Breast epithelium (tissue), 3 donors: ENCODE measurements at regions not wholly inside any gene's neighbourhood (a gene's known extent, or its start where the extent isn't known, plus 50 kb on each side); places are given as distances from the start of the nearest gene placed in this dataset.

ENCODE experiments used
- CTCF ChIP-seq, 3 donors: fragments of 450-650 bp; IDR thresholded peaks; one replicate each; pipeline ENCODE4 v1.5.1; 2016 to 2017; ENCODE audit warnings: antibody characterized with exemption in 3 of 3, mild to moderate bottlenecking in 3 of 3, moderate library complexity in 3 of 3
- POLR2AphosphoS5 ChIP-seq, 3 donors: sonication (generic); formaldehyde crosslinking; IDR thresholded peaks; one replicate each; pipeline ENCODE4 v1.6.1; 2017; ENCODE audit warnings: antibody characterized with exemption in 3 of 3

- TF ChIP-seq CTCF (IDR thresholded peaks at IDR 0.05) (no peak), POLR2AphosphoS5 (IDR thresholded peaks at IDR 0.05) (no peak)
Observed at GRCh38 chr2:155983845-155984244, 348.7 kb downstream of the NR4A2 start.
